HL-60 (cell line): ENCODE measurements at regions not wholly inside any gene's neighbourhood (a gene's known extent, or its start where the extent isn't known, plus 50 kb on each side); places are given as distances from the start of the nearest gene placed in this dataset.

Experiments used
- DNase-seq, 2 experiments: peaks; one replicate each; pipeline ENCODE4 v3.0.0-alpha.2; 2010 to 2020; ENCODE audit warnings: low read depth in 1 of 2, low spot score in 1 of 2
- H3K27ac ChIP-seq: fragments of 250-450 bp; sonication (Bioruptor Pico); replicated peaks from 2 replicates; pipeline ENCODE4 v1.5.1; 2020; ENCODE audit warnings: mild to moderate bottlenecking, moderate library complexity
- H3K27me3 ChIP-seq: fragments of 250-450 bp; sonication (Bioruptor Pico); 2 replicates; pipeline ENCODE4 v1.5.1; 2021; ENCODE audit warnings: mild to moderate bottlenecking, moderate library complexity; ENCODE audit not compliant: insufficient read depth, poor library complexity, severe bottlenecking
- H3K4me3 ChIP-seq: replicated peaks from 2 replicates; pipeline ENCODE4 v1.5.1; 2011; ENCODE audit warnings: mild to moderate bottlenecking, control low read depth, low read length; ENCODE audit not compliant: insufficient read depth
- CTCF ChIP-seq: IDR thresholded peaks from one replicate; pipeline ENCODE4 v1.5.1; 2011; ENCODE audit warnings: low read length, control low read depth, inconsistent platforms; ENCODE audit not compliant: insufficient read depth
- GABPA ChIP-seq: IDR thresholded peaks from 2 replicates; pipeline ENCODE4 v1.6.1; 2012; ENCODE audit warnings: low read depth
- POLR2AphosphoS5 ChIP-seq: IDR thresholded peaks from 2 replicates; pipeline ENCODE4 v1.6.1; 2012; ENCODE audit warnings: low read depth
- REST ChIP-seq: IDR thresholded peaks from 2 replicates; pipeline ENCODE4 v1.6.1; 2012; ENCODE audit warnings: low read depth; ENCODE audit not compliant: insufficient replicate concordance
- SPI1 ChIP-seq: IDR thresholded peaks from 2 replicates; pipeline ENCODE4 v1.6.1; 2012; ENCODE audit warnings: low read depth, mild to moderate bottlenecking, borderline replicate concordance

- Histone ChIP-seq H3K27ac (no peak overlapping the region), H3K4me3 (no peak overlapping the region), H3K27me3 (no peaks in the 10 kb centered on the region)
- DNase-seq, result no peak
- no peak for TF ChIP-seq POLR2AphosphoS5
- TF ChIP-seq GABPA, result no peak
- TF ChIP-seq CTCF, result no peak
- TF ChIP-seq SPI1, result no peak
- no peak for TF ChIP-seq REST
Observed at GRCh38 chr15:96767703-96768434, 437.4 kb downstream of the NR2F2 start.

GRCh38 chr15:96768435-96768789 lies 437.9 kb downstream of the NR2F2 start:
- no peak overlapping the region for H3K4me3 ChIP-seq
- no peaks in the 10 kb centered on the region for H3K27me3 ChIP-seq
- H3K27ac ChIP-seq, result no peak overlapping the region
- no peak for TF ChIP-seq REST
- TF ChIP-seq SPI1, result no peak
- no peak for TF ChIP-seq CTCF
- TF ChIP-seq GABPA, result no peak
- no peak for TF ChIP-seq POLR2AphosphoS5
- no peak for DNase-seq

GRCh38 chr15:96771035-96771434 lies 440.5 kb downstream of the NR2F2 start:
- Histone ChIP-seq H3K27me3 (no peaks in the 10 kb centered on the region), H3K4me3 (no peak overlapping the region), H3K27ac (no peak overlapping the region)
- no peak for TF ChIP-seq CTCF
- DNase-seq, result no peak

- no peak for DNase-seq
- Histone ChIP-seq H3K4me3 (no peak overlapping the region), H3K27me3 (no peaks in the 10 kb centered on the region), H3K27ac (no peak overlapping the region)
- TF ChIP-seq POLR2AphosphoS5 (no peak), CTCF (no peak), SPI1 (no peak), REST (no peak), GABPA (no peak)
Observed at GRCh38 chr15:96774216-96774615, 443.7 kb downstream of the NR2F2 start.
